ENCODE measurements at regions not wholly inside any gene's neighbourhood (a gene's known extent, or its start where the extent isn't known, plus 50 kb on each side); places are given as distances from the start of the nearest gene placed in this dataset.

DNA sequence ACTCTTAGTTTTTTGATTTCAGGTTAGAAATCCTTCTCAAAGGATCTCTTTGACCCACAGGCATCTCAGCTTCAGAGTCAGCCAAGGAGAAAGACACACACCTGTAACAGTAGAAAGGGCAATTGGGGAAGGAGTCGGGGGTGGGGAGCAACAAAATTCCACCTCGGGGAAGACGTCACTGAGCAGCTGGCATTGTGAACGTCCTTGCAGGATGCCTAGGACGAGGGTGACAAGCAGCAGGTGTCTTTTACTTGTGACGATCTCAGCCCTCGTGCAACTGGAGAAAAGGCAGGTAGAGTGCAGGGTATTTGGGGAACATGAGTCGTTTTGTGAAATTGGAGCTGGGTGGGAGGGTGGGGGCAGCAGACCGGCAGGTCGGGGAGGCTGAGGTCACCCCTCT lies 627.0 kb downstream of the ACTR3B start:
- WGBS (ENCODE audit: low lambda C conversion rate), result under 1% methylated on average over 10 of the region's 10 CpGs
- H2AFZ ChIP-seq (ENCODE audit: low read length), result no peak overlapping the region
- H3K9ac ChIP-seq (ENCODE audit: insufficient read depth, low read depth, low read length), result no peak overlapping the region
- no peak overlapping the region for H3K4me2 ChIP-seq (ENCODE audit: low read depth, low read length)
- ATAC-seq (no peak), FAIRE-seq (no peak), DNase-seq (ENCODE audit: low spot score) (no peak)
- in situ Hi-C loops (cut with HindIII; ENCODE audit: extremely low pct_ligation_motif_present, low pct_unique_long_range_greater_than_20kb), result no loop called here
- no peak overlapping the region for H3K27ac ChIP-seq (ENCODE audit: extremely low read length, insufficient read depth, low read length)
- H3K79me2 ChIP-seq (ENCODE audit: insufficient read depth, low read length), result no peaks in the 10 kb centered on the region
- POLR2A ChIA-PET, result no interaction called here
- intact Hi-C loops (cut with micrococcal nuclease; ENCODE audit: unreplicated experiment), result no loop called here
- H4K20me1 ChIP-seq (ENCODE audit: insufficient read depth, low read length), result no peaks in the 10 kb centered on the region
- no peaks in the 10 kb centered on the region for H3K27me3 ChIP-seq (ENCODE audit: control insufficient read depth in 1 of 2, insufficient read depth in 2 of 2, low read length in 2 of 2)
- H3K4me3 ChIP-seq (replicated peaks in 1 of 3; ENCODE audit: insufficient read depth in 1 of 3, low read depth in 2 of 3, low read length in 3 of 3), result no peak overlapping the region
- H3K9me3 ChIP-seq (ENCODE audit: low read length), result peaks cover 44% of the 10 kb centered on the region
- no peaks in the 10 kb centered on the region for H3K4me1 ChIP-seq (ENCODE audit: insufficient read depth, low read length)
- H3K36me3 ChIP-seq (replicated peaks in 1 of 2; ENCODE audit: control insufficient read depth in 1 of 2, insufficient read depth in 2 of 2, low read length in 2 of 2), result no peaks in the 10 kb centered on the region
- TF ChIP-seq, protein P1, sequence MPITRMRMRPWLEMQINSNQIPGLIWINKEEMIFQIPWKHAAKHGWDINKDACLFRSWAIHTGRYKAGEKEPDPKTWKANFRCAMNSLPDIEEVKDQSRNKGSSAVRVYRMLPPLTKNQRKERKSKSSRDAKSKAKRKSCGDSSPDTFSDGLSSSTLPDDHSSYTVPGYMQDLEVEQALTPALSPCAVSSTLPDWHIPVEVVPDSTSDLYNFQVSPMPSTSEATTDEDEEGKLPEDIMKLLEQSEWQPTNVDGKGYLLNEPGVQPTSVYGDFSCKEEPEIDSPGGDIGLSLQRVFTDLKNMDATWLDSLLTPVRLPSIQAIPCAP (CRISPR knock-in tag; IDR thresholded peaks at IDR 0.05; ENCODE audit: low read depth), result no peak
- TF ChIP-seq, protein P2, sequence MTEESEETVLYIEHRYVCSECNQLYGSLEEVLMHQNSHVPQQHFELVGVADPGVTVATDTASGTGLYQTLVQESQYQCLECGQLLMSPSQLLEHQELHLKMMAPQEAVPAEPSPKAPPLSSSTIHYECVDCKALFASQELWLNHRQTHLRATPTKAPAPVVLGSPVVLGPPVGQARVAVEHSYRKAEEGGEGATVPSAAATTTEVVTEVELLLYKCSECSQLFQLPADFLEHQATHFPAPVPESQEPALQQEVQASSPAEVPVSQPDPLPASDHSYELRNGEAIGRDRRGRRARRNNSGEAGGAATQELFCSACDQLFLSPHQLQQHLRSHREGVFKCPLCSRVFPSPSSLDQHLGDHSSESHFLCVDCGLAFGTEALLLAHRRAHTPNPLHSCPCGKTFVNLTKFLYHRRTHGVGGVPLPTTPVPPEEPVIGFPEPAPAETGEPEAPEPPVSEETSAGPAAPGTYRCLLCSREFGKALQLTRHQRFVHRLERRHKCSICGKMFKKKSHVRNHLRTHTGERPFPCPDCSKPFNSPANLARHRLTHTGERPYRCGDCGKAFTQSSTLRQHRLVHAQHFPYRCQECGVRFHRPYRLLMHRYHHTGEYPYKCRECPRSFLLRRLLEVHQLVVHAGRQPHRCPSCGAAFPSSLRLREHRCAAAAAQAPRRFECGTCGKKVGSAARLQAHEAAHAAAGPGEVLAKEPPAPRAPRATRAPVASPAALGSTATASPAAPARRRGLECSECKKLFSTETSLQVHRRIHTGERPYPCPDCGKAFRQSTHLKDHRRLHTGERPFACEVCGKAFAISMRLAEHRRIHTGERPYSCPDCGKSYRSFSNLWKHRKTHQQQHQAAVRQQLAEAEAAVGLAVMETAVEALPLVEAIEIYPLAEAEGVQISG (CRISPR knock-in tag; IDR thresholded peaks at IDR 0.05), result no peak
- TF ChIP-seq ZNF496 (CRISPR knock-in tag; IDR thresholded peaks at IDR 0.05; ENCODE audit: insufficient replicate concordance), result no peak
- TF ChIP-seq ZSCAN30 (CRISPR knock-in tag; IDR thresholded peaks at IDR 0.05), result no peak
- TF ChIP-seq NFE2 (CRISPR knock-in tag; IDR thresholded peaks at IDR 0.05), result no peak
- BruUV-seq (replicated peaks), result no TSS peak
- CTCF ChIA-PET (ENCODE audit: low intra/inter-chr PET ratio, low total read pairs), result no interaction called here

- Histone ChIP-seq H3K27me3 (ENCODE audit: control insufficient read depth in 1 of 2, insufficient read depth in 2 of 2, low read length in 2 of 2) (no peaks in the 10 kb centered on the region), H3K4me3 (replicated peaks in 1 of 3; ENCODE audit: insufficient read depth in 1 of 3, low read depth in 2 of 3, low read length in 3 of 3) (no peak overlapping the region), H3K4me2 (ENCODE audit: low read depth, low read length) (no peak overlapping the region), H4K20me1 (ENCODE audit: insufficient read depth, low read length) (no peaks in the 10 kb centered on the region), H3K4me1 (ENCODE audit: insufficient read depth, low read length) (no peaks in the 10 kb centered on the region), H3K79me2 (ENCODE audit: insufficient read depth, low read length) (no peaks in the 10 kb centered on the region), H3K36me3 (replicated peaks in 1 of 2; ENCODE audit: control insufficient read depth in 1 of 2, insufficient read depth in 2 of 2, low read length in 2 of 2) (no peaks in the 10 kb centered on the region), H2AFZ (ENCODE audit: low read length) (no peak overlapping the region), H3K9me3 (ENCODE audit: low read length) (peaks cover 65% of the 10 kb centered on the region), H3K9ac (ENCODE audit: insufficient read depth, low read depth, low read length) (no peak overlapping the region), H3K27ac (ENCODE audit: extremely low read length, insufficient read depth, low read length) (no peak overlapping the region)
- in situ Hi-C loops (cut with HindIII; ENCODE audit: extremely low pct_ligation_motif_present, low pct_unique_long_range_greater_than_20kb) (no loop called here), intact Hi-C loops (cut with micrococcal nuclease; ENCODE audit: unreplicated experiment) (no loop called here)
- ChIA-PET POLR2A (no interaction called here), CTCF (ENCODE audit: low intra/inter-chr PET ratio, low total read pairs) (no interaction called here)
- BruUV-seq (replicated peaks), result no TSS peak
- FAIRE-seq, result no peak
- no peak for DNase-seq (ENCODE audit: low spot score)
- ATAC-seq, result no peak
- no peak for TF ChIP-seq ATF7-NPFF (CRISPR knock-in tag; IDR thresholded peaks at IDR 0.05; ENCODE audit: low read depth)
- no peak for TF ChIP-seq SAP130 (CRISPR knock-in tag; IDR thresholded peaks at IDR 0.05; ENCODE audit: low read depth)
- no peak for TF ChIP-seq ZNF205 (CRISPR knock-in tag; IDR thresholded peaks at IDR 0.05)
- TF ChIP-seq FOXA3 (CRISPR knock-in tag; IDR thresholded peaks at IDR 0.05), result no peak
- TF ChIP-seq SP5 (CRISPR knock-in tag; IDR thresholded peaks at IDR 0.05; ENCODE audit: borderline replicate concordance, low read depth), result no peak
- no peak for TF ChIP-seq XRCC5 (optimal IDR thresholded peaks at IDR 0.05; ENCODE audit: low read length)
- no peak for TF ChIP-seq SP2 (CRISPR knock-in tag; IDR thresholded peaks at IDR 0.05)
- no peak for TF ChIP-seq ZSCAN20 (CRISPR knock-in tag; IDR thresholded peaks at IDR 0.05; ENCODE audit: borderline replicate concordance)
- no peak for TF ChIP-seq ZNF34 (CRISPR knock-in tag; IDR thresholded peaks at IDR 0.05; ENCODE audit: borderline replicate concordance)
- no peak for TF ChIP-seq NR1H2 (CRISPR knock-in tag; IDR thresholded peaks at IDR 0.05; ENCODE audit: borderline replicate concordance, low read depth)
- TF ChIP-seq ZNF7 (CRISPR knock-in tag; IDR thresholded peaks at IDR 0.05), result no peak
- no peak for TF ChIP-seq ZNF614 (CRISPR knock-in tag; IDR thresholded peaks at IDR 0.05; ENCODE audit: borderline replicate concordance)
- no peak for TF ChIP-seq MEIS1 (CRISPR knock-in tag; IDR thresholded peaks at IDR 0.05; ENCODE audit: borderline replicate concordance)
- TF ChIP-seq KDM5A (IDR thresholded peaks at IDR 0.05; ENCODE audit: borderline replicate concordance, low read length), result no peak
Measured at GRCh38 chr7:153388611-153389010, 629.1 kb downstream of the ACTR3B start.
